ENCODE measurements at regions not wholly inside any gene's neighbourhood (a gene's known extent, or its start where the extent isn't known, plus 50 kb on each side); places are given as distances from the start of the nearest gene placed in this dataset.

- H3K4me3 ChIP-seq (ENCODE audit: low read depth, low read length), result no peak overlapping the region
- no peak for TF ChIP-seq CTCF (IDR thresholded peaks at IDR 0.05; ENCODE audit: low read depth, low read length)
These were observed 144.6 kb downstream of the SLC30A10 start for GRCh38 chr1:219783605-219784235.

GRCh38 chr1:219782929-219783328 is 145.4 kb downstream of the SLC30A10 start:
- TF ChIP-seq CTCF (IDR thresholded peaks at IDR 0.05; ENCODE audit: low read depth, low read length), result no peak
- H3K4me3 ChIP-seq (ENCODE audit: low read depth, low read length), result no peak overlapping the region

- TF ChIP-seq CTCF (IDR thresholded peaks at IDR 0.05; ENCODE audit: low read depth, low read length), result no peak
These were observed 146.0 kb downstream of the SLC30A10 start for GRCh38 chr1:219782311-219782710.

GRCh38 chr1:219781491-219781890 is 146.9 kb downstream of the SLC30A10 start:
- TF ChIP-seq CTCF (IDR thresholded peaks at IDR 0.05; ENCODE audit: low read depth, low read length), result no peak
- no peak overlapping the region for H3K4me3 ChIP-seq (ENCODE audit: low read depth, low read length)

More at GRCh38 chr1:219782311-219782710, 146.0 kb downstream of the SLC30A10 start:
- no peak overlapping the region for H3K4me3 ChIP-seq (ENCODE audit: low read depth, low read length)

GRCh38 chr1:219778793-219779369 is 149.5 kb downstream of the SLC30A10 start:
- no peak for TF ChIP-seq CTCF (IDR thresholded peaks at IDR 0.05; ENCODE audit: low read depth, low read length)
- H3K4me3 ChIP-seq (ENCODE audit: low read depth, low read length), result no peak overlapping the region

- no peak overlapping the region for H3K4me3 ChIP-seq (ENCODE audit: low read depth, low read length)
- TF ChIP-seq CTCF (IDR thresholded peaks at IDR 0.05; ENCODE audit: low read depth, low read length), result no peak
These were observed 150.2 kb downstream of the SLC30A10 start for GRCh38 chr1:219778110-219778509.

- no peak for TF ChIP-seq CTCF (IDR thresholded peaks at IDR 0.05; ENCODE audit: low read depth, low read length)
- H3K4me3 ChIP-seq (ENCODE audit: low read depth, low read length), result no peak overlapping the region
These were observed 154.0 kb downstream of the SLC30A10 start for GRCh38 chr1:219774386-219774785.
